Gastroesophageal sphincter (tissue), 3 donors: ENCODE measurements at regions not wholly inside any gene's neighbourhood (a gene's known extent, or its start where the extent isn't known, plus 50 kb on each side); places are given as distances from the start of the nearest gene placed in this dataset.

Experiments used
- CTCF ChIP-seq, 4 experiments: fragments of 200-600 bp in 2 of 4; fragments of 450-650 bp in 2 of 4; sonication (generic) in 1 of 4; IDR thresholded peaks; one replicate each; pipeline ENCODE4 v1.5.1; 2017 to 2019; ENCODE audit warnings: antibody characterized with exemption in 4 of 4, mild to moderate bottlenecking in 2 of 4, moderate library complexity in 2 of 4
- POLR2A ChIP-seq, 2 donors: fragments of 450-650 bp; IDR thresholded peaks; one replicate each; pipeline ENCODE4 v1.6.1; 2017; ENCODE audit warnings: antibody characterized with exemption in 2 of 2, mild to moderate bottlenecking in 2 of 2, moderate library complexity in 1 of 2
- POLR2AphosphoS5 ChIP-seq: sonication (generic); formaldehyde crosslinking; IDR thresholded peaks from one replicate; pipeline ENCODE4 v1.6.1; 2017; ENCODE audit warnings: antibody characterized with exemption

GRCh38 chr3:24033818-24034217, 88.7 kb downstream of the NR1D2 start:
- TF ChIP-seq POLR2AphosphoS5 (no peak), CTCF (IDR thresholded peaks at IDR 0.05) (no peak), POLR2A (IDR thresholded peaks at IDR 0.05) (no peak)
